Peyer's patch (tissue), 4 donors: ENCODE measurements at regions not wholly inside any gene's neighbourhood (a gene's known extent, or its start where the extent isn't known, plus 50 kb on each side); places are given as distances from the start of the nearest gene placed in this dataset.

ENCODE experiments used
- CTCF ChIP-seq, 6 experiments: fragments of 450-650 bp in 4 of 6; fragments of 200-600 bp in 2 of 6; sonication (generic) in 1 of 6; IDR thresholded peaks; one replicate each; pipeline ENCODE4 v1.5.1; 2017 to 2019; ENCODE audit warnings: antibody characterized with exemption in 6 of 6, mild to moderate bottlenecking in 3 of 6, moderate library complexity in 1 of 6
- POLR2A ChIP-seq, 2 donors: fragments of 450-650 bp; IDR thresholded peaks; one replicate each; pipeline ENCODE4 v1.5.1; 2017; ENCODE audit warnings: antibody characterized with exemption in 2 of 2, mild to moderate bottlenecking in 2 of 2, moderate library complexity in 2 of 2

GRCh38 chr3:4150816-4151215 lies 152.4 kb upstream of the SETMAR start:
- no peak for TF ChIP-seq POLR2A (IDR thresholded peaks at IDR 0.05)
- TF ChIP-seq CTCF (IDR thresholded peaks at IDR 0.05), result no peak
